DND-41 (cell line): ENCODE measurements at regions not wholly inside any gene's neighbourhood (a gene's known extent, or its start where the extent isn't known, plus 50 kb on each side); places are given as distances from the start of the nearest gene placed in this dataset.

Experiments
- CTCF ChIP-seq: IDR thresholded peaks from 2 replicates; pipeline ENCODE4 v1.5.1; 2012; ENCODE audit warnings: borderline replicate concordance, low read length, moderate library complexity, mild to moderate bottlenecking; ENCODE audit not compliant: poor library complexity, severe bottlenecking; ENCODE audit errors: extremely low read depth
- EZH2 ChIP-seq: IDR thresholded peaks from 3 replicates; pipeline ENCODE4 v1.6.1; 2012; ENCODE audit warnings: borderline replicate concordance, low read depth, mild to moderate bottlenecking, moderate library complexity, low read length, inconsistent platforms; ENCODE audit not compliant: severe bottlenecking

- TF ChIP-seq CTCF = no peak
- no peak for TF ChIP-seq EZH2
These were observed 216.7 kb downstream of the ACTL7B start for GRCh38 chr9:108639091-108639490.
